ACC112 (cell line): ENCODE measurements at regions not wholly inside any gene's neighbourhood (a gene's known extent, or its start where the extent isn't known, plus 50 kb on each side); places are given as distances from the start of the nearest gene placed in this dataset.
A peak's percentile ranks its signal among the peaks of the same experiment; 100 is the strongest.

Experiments used
- H2AFZ ChIP-seq: fragments of 200-600 bp; sonication (generic); one replicate; pipeline ENCODE4 v1.6.0; 2017; ENCODE audit warnings: antibody characterized with exemption, low read length; ENCODE audit not compliant: unreplicated experiment
- H3K27ac ChIP-seq: fragments of 200-600 bp; sonication (generic); 2 replicates; pipeline ENCODE4 v1.5.1; 2014; ENCODE audit warnings: low read depth, mild to moderate bottlenecking, antibody characterized with exemption, low read length, moderate library complexity
- H3K27me3 ChIP-seq: fragments of 200-600 bp; sonication (generic); 2 replicates; pipeline ENCODE4 v1.6.1; 2014; ENCODE audit warnings: mild to moderate bottlenecking, antibody characterized with exemption, low read length, moderate library complexity, mixed read lengths; ENCODE audit not compliant: insufficient read depth
- H3K36me3 ChIP-seq: fragments of 200-600 bp; sonication (generic); 2 replicates; pipeline ENCODE4 v1.6.1; 2016; ENCODE audit warnings: mild to moderate bottlenecking, antibody characterized with exemption, low read length, moderate library complexity, mixed read lengths; ENCODE audit not compliant: insufficient read depth
- H3K4me1 ChIP-seq: fragments of 200-600 bp; sonication (generic); one replicate; pipeline ENCODE4 v1.6.1; 2016; ENCODE audit warnings: low read length, mixed read lengths; ENCODE audit not compliant: insufficient read depth, unreplicated experiment, control insufficient read depth
- H3K4me3 ChIP-seq: fragments of 200-600 bp; sonication (generic); 2 replicates; pipeline ENCODE4 v1.5.1; 2014; ENCODE audit warnings: mild to moderate bottlenecking, low read depth, low read length
- H3K79me2 ChIP-seq: fragments of 200-600 bp; sonication (generic); one replicate; pipeline ENCODE4 v1.6.0; 2016; ENCODE audit warnings: low read length; ENCODE audit not compliant: control insufficient read depth, unreplicated experiment, insufficient read depth

- no peaks in the 10 kb centered on the region for H3K27me3 ChIP-seq
- H2AFZ ChIP-seq = no peak overlapping the region
- H3K27ac ChIP-seq = no peak overlapping the region
- H3K4me1 ChIP-seq = peaks cover 17% of the 10 kb centered on the region
- H3K79me2 ChIP-seq = no peaks in the 10 kb centered on the region
- H3K4me3 ChIP-seq = no peak overlapping the region
- no peaks in the 10 kb centered on the region for H3K36me3 ChIP-seq
These were observed 117.8 kb upstream of the AKR1E2 start for GRCh38 chr10:4708123-4708759.

GRCh38 chr10:4707221-4707620 is 118.8 kb upstream of the AKR1E2 start:
- Histone ChIP-seq H3K4me1 (peaks cover 17% of the 10 kb centered on the region), H3K27me3 (no peaks in the 10 kb centered on the region), H3K79me2 (no peaks in the 10 kb centered on the region), H3K27ac (no peak overlapping the region), H2AFZ (no peak overlapping the region), H3K4me3 (no peak overlapping the region), H3K36me3 (no peaks in the 10 kb centered on the region)

GRCh38 chr10:4704034-4704545 is 121.9 kb upstream of the AKR1E2 start:
- no peaks in the 10 kb centered on the region for H3K27me3 ChIP-seq
- no peaks in the 10 kb centered on the region for H3K36me3 ChIP-seq
- no peak overlapping the region for H3K4me3 ChIP-seq
- peaks cover 17% of the 10 kb centered on the region for H3K4me1 ChIP-seq
- peak overlapping the region; percentile 76 for H3K27ac ChIP-seq
- no peak overlapping the region for H2AFZ ChIP-seq
- no peaks in the 10 kb centered on the region for H3K79me2 ChIP-seq

- Histone ChIP-seq H3K36me3 (no peaks in the 10 kb centered on the region), H3K27me3 (no peaks in the 10 kb centered on the region), H3K27ac (no peak overlapping the region), H3K4me1 (peaks cover 17% of the 10 kb centered on the region), H3K4me3 (no peak overlapping the region), H2AFZ (no peak overlapping the region), H3K79me2 (no peaks in the 10 kb centered on the region)
These were observed 125.0 kb upstream of the AKR1E2 start for GRCh38 chr10:4701016-4701415.

GRCh38 chr10:4699950-4700730 is 125.9 kb upstream of the AKR1E2 start:
- no peaks in the 10 kb centered on the region for H3K79me2 ChIP-seq
- peaks cover 17% of the 10 kb centered on the region for H3K4me1 ChIP-seq
- no peaks in the 10 kb centered on the region for H3K27me3 ChIP-seq
- H3K4me3 ChIP-seq = no peak overlapping the region
- H3K27ac ChIP-seq = no peak overlapping the region
- H3K36me3 ChIP-seq = no peaks in the 10 kb centered on the region
- H2AFZ ChIP-seq = no peak overlapping the region

GRCh38 chr10:4698075-4698474 is 127.9 kb upstream of the AKR1E2 start:
- Histone ChIP-seq H3K27ac (no peak overlapping the region), H3K79me2 (no peaks in the 10 kb centered on the region), H3K36me3 (no peaks in the 10 kb centered on the region), H3K27me3 (no peaks in the 10 kb centered on the region), H3K4me3 (no peak overlapping the region), H3K4me1 (no peaks in the 10 kb centered on the region), H2AFZ (no peak overlapping the region)

GRCh38 chr10:4696186-4696585 is 129.8 kb upstream of the AKR1E2 start:
- Histone ChIP-seq H3K27me3 (no peaks in the 10 kb centered on the region), H3K79me2 (no peaks in the 10 kb centered on the region), H3K4me1 (peaks cover 7% of the 10 kb centered on the region), H3K4me3 (no peak overlapping the region), H3K27ac (no peak overlapping the region), H3K36me3 (no peaks in the 10 kb centered on the region), H2AFZ (no peak overlapping the region)

GRCh38 chr10:4693967-4694366 is 132.0 kb upstream of the AKR1E2 start:
- no peak overlapping the region for H3K4me3 ChIP-seq
- H3K36me3 ChIP-seq = no peaks in the 10 kb centered on the region
- no peaks in the 10 kb centered on the region for H3K79me2 ChIP-seq
- H2AFZ ChIP-seq = no peak overlapping the region
- no peaks in the 10 kb centered on the region for H3K27me3 ChIP-seq
- H3K4me1 ChIP-seq = peaks cover 7% of the 10 kb centered on the region
- H3K27ac ChIP-seq = no peak overlapping the region

GRCh38 chr10:4692206-4692605 is 133.8 kb upstream of the AKR1E2 start:
- H3K4me1 ChIP-seq = peaks cover 7% of the 10 kb centered on the region
- H3K79me2 ChIP-seq = no peaks in the 10 kb centered on the region
- no peak overlapping the region for H3K27ac ChIP-seq
- H2AFZ ChIP-seq = no peak overlapping the region
- no peaks in the 10 kb centered on the region for H3K36me3 ChIP-seq
- no peak overlapping the region for H3K4me3 ChIP-seq
- H3K27me3 ChIP-seq = no peaks in the 10 kb centered on the region

GRCh38 chr10:4691776-4692175 is 134.2 kb upstream of the AKR1E2 start:
- peak overlapping the region; percentile 75 for H2AFZ ChIP-seq
- H3K4me1 ChIP-seq = peaks cover 11% of the 10 kb centered on the region
- no peaks in the 10 kb centered on the region for H3K27me3 ChIP-seq
- H3K4me3 ChIP-seq = no peak overlapping the region
- no peak overlapping the region for H3K27ac ChIP-seq
- no peaks in the 10 kb centered on the region for H3K79me2 ChIP-seq
- no peaks in the 10 kb centered on the region for H3K36me3 ChIP-seq

- H2AFZ ChIP-seq = peak overlapping the region; percentile 75
These were observed 134.7 kb upstream of the AKR1E2 start for GRCh38 chr10:4691301-4691700.

More at GRCh38 chr10:4691301-4691700, 134.7 kb upstream of the AKR1E2 start:
- no peak overlapping the region for H3K4me3 ChIP-seq
- H3K79me2 ChIP-seq = no peaks in the 10 kb centered on the region
- H3K36me3 ChIP-seq = no peaks in the 10 kb centered on the region
- H3K4me1 ChIP-seq = peaks cover 14% of the 10 kb centered on the region
- H3K27ac ChIP-seq = no peak overlapping the region
- no peaks in the 10 kb centered on the region for H3K27me3 ChIP-seq
